SK-N-SH (cell line): ENCODE measurements at regions not wholly inside any gene's neighbourhood (a gene's known extent, or its start where the extent isn't known, plus 50 kb on each side); places are given as distances from the start of the nearest gene placed in this dataset.

ENCODE experiments used
- CTCF ChIA-PET: fragments of 300-600, 350-600 bp; formaldehyde crosslinking; extraction: SDS; loops from one replicate; lab custom pipeline; 2021; lab: Yijun Ruan, JAX
- POLR2A ChIA-PET: fragments of 350-600 bp; sonication (Branson Sonifier 250); formaldehyde crosslinking; extraction: SDS; loops from one replicate; lab custom pipeline; 2020; ENCODE audit warnings: antibody characterized with exemption, inconsistent platforms; lab: Yijun Ruan, JAX
- DNase-seq: peaks from one replicate; pipeline ENCODE4 v3.0.0; 2012
- H2AFZ ChIP-seq: fragments of 200-600 bp; sonication (generic); 2 replicates; pipeline ENCODE4 v1.8.1; 2016; ENCODE audit warnings: antibody characterized with exemption, mild to moderate bottlenecking, low read depth
- H3F3A ChIP-seq: fragments of 200-600 bp; sonication (generic); replicated peaks from 2 replicates; pipeline ENCODE3; 2016; ENCODE audit warnings: antibody characterized with exemption, mild to moderate bottlenecking; ENCODE audit not compliant: insufficient read depth
- H3K27ac ChIP-seq, 2 experiments: fragments of 200-500 bp in 1 of 2; fragments of 200-600 bp in 1 of 2; sonication (Bioruptor generic) in 1 of 2; sonication (generic), shearing (Covaris generic) in 1 of 2; 2 replicates each; pipeline versions ENCODE4 v1.5.1 to v1.6.1; 2014 to 2016; ENCODE audit warnings: low read depth in 2 of 2, inconsistent platforms in 1 of 2, low read length in 1 of 2, mild to moderate bottlenecking in 1 of 2, mixed read lengths in 1 of 2
- H3K27me3 ChIP-seq: fragments of 200-600 bp; sonication (generic), shearing (Covaris generic); 2 replicates; pipeline ENCODE4 v1.6.1; 2016; ENCODE audit warnings: mixed run types; ENCODE audit not compliant: insufficient read depth
- H3K36me3 ChIP-seq, 2 experiments: fragments of 200-500 bp in 1 of 2; fragments of 200-600 bp in 1 of 2; sonication (Bioruptor generic) in 1 of 2; sonication (generic) in 1 of 2; replicated peaks in 1 of 2; 2 replicates each; pipeline versions ENCODE3 to v1.5.1; 2014 to 2016; ENCODE audit warnings: low read length in 1 of 2, mild to moderate bottlenecking in 1 of 2; ENCODE audit not compliant: insufficient read depth in 2 of 2, control insufficient read depth in 1 of 2
- H3K4me1 ChIP-seq, 2 experiments: fragments of 200-500 bp in 1 of 2; fragments of 200-600 bp in 1 of 2; sonication (Bioruptor generic) in 1 of 2; sonication (generic), shearing (Covaris generic) in 1 of 2; 2 replicates each; pipeline versions ENCODE4 v1.5.1 to v1.6.1; 2014 to 2016; ENCODE audit warnings: low read depth in 1 of 2, low read length in 1 of 2, mixed run types in 1 of 2; ENCODE audit not compliant: insufficient read depth in 2 of 2, control insufficient read depth in 1 of 2
- H3K4me2 ChIP-seq: fragments of 200-600 bp; sonication (generic), shearing (Covaris generic); 2 replicates; pipeline ENCODE4 v1.6.1; 2017; ENCODE audit warnings: mixed run types
- H3K4me3 ChIP-seq, 2 experiments: fragments of 200-500 bp in 1 of 2; fragments of 200-600 bp in 1 of 2; sonication (Bioruptor generic) in 1 of 2; sonication (generic), shearing (Covaris generic) in 1 of 2; 2 replicates each; pipeline versions ENCODE4 v1.5.1 to v1.8.1; 2014 to 2016; ENCODE audit warnings: low read depth in 2 of 2, inconsistent platforms in 1 of 2, low read length in 1 of 2, mild to moderate bottlenecking in 1 of 2, mixed read lengths in 1 of 2, moderate library complexity in 1 of 2
- H3K79me2 ChIP-seq: fragments of 200-600 bp; sonication (generic); 2 replicates; pipeline ENCODE4 v1.8.1; 2017; ENCODE audit warnings: mild to moderate bottlenecking; ENCODE audit not compliant: insufficient read depth
- H3K9ac ChIP-seq: fragments of 200-600 bp; sonication (generic); 2 replicates; pipeline ENCODE4 v1.6.1; 2017; ENCODE audit warnings: mixed run types
- H3K9me2 ChIP-seq: fragments of 200-600 bp; sonication (generic); 2 replicates; pipeline ENCODE4 v1.6.1; 2017; ENCODE audit warnings: mixed run types
- H3K9me3 ChIP-seq: fragments of 200-600 bp; sonication (generic); 2 replicates; pipeline ENCODE4 v1.6.1; 2017; ENCODE audit warnings: mixed run types, mild to moderate bottlenecking, moderate library complexity
- H4K20me1 ChIP-seq: fragments of 200-600 bp; sonication (generic); 2 replicates; pipeline ENCODE4 v1.6.1; 2017; ENCODE audit warnings: mild to moderate bottlenecking, mixed run types; ENCODE audit not compliant: insufficient read depth
- ELF1 ChIP-seq: IDR thresholded peaks from 2 replicates; pipeline ENCODE4 v1.4.0; 2012
- JUND ChIP-seq: IDR thresholded peaks from 2 replicates; pipeline ENCODE4 v1.4.0; 2012
- MEF2A ChIP-seq: IDR thresholded peaks from 2 replicates; pipeline ENCODE4 v1.4.0; 2012; ENCODE audit warnings: low read depth, borderline replicate concordance
- NFIC ChIP-seq: IDR thresholded peaks from 2 replicates; pipeline ENCODE4 v1.4.0; 2012; ENCODE audit warnings: borderline replicate concordance
- RAD21 ChIP-seq: IDR thresholded peaks from 2 replicates; pipeline ENCODE4 v1.6.1; 2012; ENCODE audit warnings: mild to moderate bottlenecking, low read length
- SIN3A ChIP-seq: IDR thresholded peaks from 2 replicates; pipeline ENCODE4 v1.6.1; 2012; ENCODE audit warnings: low read depth, mild to moderate bottlenecking, low read length, moderate library complexity, borderline replicate concordance
- TCF12 ChIP-seq: IDR thresholded peaks from 2 replicates; pipeline ENCODE4 v1.4.0; 2012
- TEAD4 ChIP-seq: IDR thresholded peaks from 2 replicates; pipeline ENCODE4 v1.4.0; 2012; ENCODE audit warnings: mild to moderate bottlenecking, borderline replicate concordance; ENCODE audit not compliant: insufficient read depth
- WGBS: methylation state at CpG from one replicate; pipeline ENCODE4 v1.1.6; 2017; ENCODE audit warnings: low lambda C conversion rate; 5-methylcytosine and 5-hydroxymethylcytosine counted together
- TF ChIP-seq, protein P1 (sequence below): IDR thresholded peaks from 2 replicates; pipeline ENCODE4 v1.4.0; 2012; ENCODE audit warnings: low read depth, borderline replicate concordance
- TF ChIP-seq, protein P2 (sequence below): IDR thresholded peaks from 2 replicates; pipeline ENCODE4 v1.6.1; 2012; ENCODE audit warnings: mild to moderate bottlenecking, low read depth, low read length, moderate library complexity

DNA sequence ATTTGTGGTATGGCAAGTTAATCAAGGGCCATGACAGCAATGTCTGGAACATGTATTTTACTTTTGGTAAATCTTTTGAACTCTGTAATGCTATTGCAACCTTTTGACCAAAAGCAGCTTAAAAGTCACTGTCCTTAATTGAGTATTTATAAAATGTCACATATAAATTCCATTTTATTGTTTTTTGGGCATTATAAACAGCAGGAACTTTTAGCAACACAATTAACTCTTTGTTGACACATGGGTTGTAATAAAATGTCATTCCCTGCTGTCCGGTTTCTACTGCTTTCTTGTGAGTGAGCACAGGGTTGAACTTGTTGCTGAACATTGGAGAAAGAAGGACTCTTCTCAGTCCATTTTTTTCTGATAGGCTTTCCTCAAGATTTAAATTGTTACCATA, 1923.1 kb downstream of the PCDH9 start:
- no peak overlapping the region for H2AFZ ChIP-seq
- CTCF ChIA-PET = no interaction called here
- no peaks in the 10 kb centered on the region for H3K36me3 ChIP-seq
- 85% methylated on average over 1 of the region's 1 CpG for WGBS
- no peak for DNase-seq
- H3K27ac ChIP-seq = no peak overlapping the region
- H3K9me3 ChIP-seq = no peaks in the 10 kb centered on the region
- no peaks in the 10 kb centered on the region for H3F3A ChIP-seq
- H3K4me3 ChIP-seq = no peak overlapping the region
- H3K79me2 ChIP-seq = no peaks in the 10 kb centered on the region
- H3K4me2 ChIP-seq = no peak overlapping the region
- no peaks in the 10 kb centered on the region for H3K9me2 ChIP-seq
- H3K4me1 ChIP-seq = no peaks in the 10 kb centered on the region
- TF ChIP-seq ELF1 = no peak
- TF ChIP-seq JUND = no peak
- no peak for TF ChIP-seq TEAD4
- TF ChIP-seq, protein P1, sequence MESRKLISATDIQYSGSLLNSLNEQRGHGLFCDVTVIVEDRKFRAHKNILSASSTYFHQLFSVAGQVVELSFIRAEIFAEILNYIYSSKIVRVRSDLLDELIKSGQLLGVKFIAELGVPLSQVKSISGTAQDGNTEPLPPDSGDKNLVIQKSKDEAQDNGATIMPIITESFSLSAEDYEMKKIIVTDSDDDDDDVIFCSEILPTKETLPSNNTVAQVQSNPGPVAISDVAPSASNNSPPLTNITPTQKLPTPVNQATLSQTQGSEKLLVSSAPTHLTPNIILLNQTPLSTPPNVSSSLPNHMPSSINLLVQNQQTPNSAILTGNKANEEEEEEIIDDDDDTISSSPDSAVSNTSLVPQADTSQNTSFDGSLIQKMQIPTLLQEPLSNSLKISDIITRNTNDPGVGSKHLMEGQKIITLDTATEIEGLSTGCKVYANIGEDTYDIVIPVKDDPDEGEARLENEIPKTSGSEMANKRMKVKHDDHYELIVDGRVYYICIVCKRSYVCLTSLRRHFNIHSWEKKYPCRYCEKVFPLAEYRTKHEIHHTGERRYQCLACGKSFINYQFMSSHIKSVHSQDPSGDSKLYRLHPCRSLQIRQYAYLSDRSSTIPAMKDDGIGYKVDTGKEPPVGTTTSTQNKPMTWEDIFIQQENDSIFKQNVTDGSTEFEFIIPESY = no peak
- no peak overlapping the region for H3K9ac ChIP-seq
- POLR2A ChIA-PET = no interaction called here
- no peaks in the 10 kb centered on the region for H3K27me3 ChIP-seq
- no peaks in the 10 kb centered on the region for H4K20me1 ChIP-seq

DNA sequence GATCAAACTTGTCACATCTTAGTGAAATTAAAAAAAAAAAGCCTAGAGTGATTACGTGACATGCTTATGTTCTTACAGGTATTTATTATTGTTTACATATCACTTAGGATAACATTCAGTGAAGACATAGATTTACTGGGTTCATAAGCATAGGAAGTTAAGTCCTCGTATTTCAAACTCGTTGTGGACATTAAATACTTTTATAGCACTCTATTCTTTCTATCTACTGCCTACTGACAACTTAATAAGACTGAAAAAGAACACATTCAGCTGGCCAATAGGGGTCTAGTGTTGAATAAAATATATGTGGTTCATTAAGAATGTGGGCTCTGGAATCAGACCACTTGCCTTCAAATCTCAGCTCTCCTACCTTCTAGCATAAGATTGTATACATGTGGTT, 1927.4 kb downstream of the PCDH9 start:
- ChIA-PET CTCF (no interaction called here), POLR2A (no interaction called here)
- Histone ChIP-seq H3K9me3 (no peaks in the 10 kb centered on the region), H2AFZ (no peak overlapping the region), H3K9me2 (no peaks in the 10 kb centered on the region), H3K4me2 (no peak overlapping the region), H3K27ac (no peak overlapping the region), H3K4me3 (no peak overlapping the region), H3K4me1 (no peaks in the 10 kb centered on the region), H3K79me2 (no peaks in the 10 kb centered on the region), H3K27me3 (no peaks in the 10 kb centered on the region), H3F3A (no peaks in the 10 kb centered on the region), H3K9ac (no peak overlapping the region), H4K20me1 (no peaks in the 10 kb centered on the region), H3K36me3 (peaks cover 0 to 3% of the 10 kb centered on the region in 2 experiments)
- no peak for DNase-seq
- TF ChIP-seq MEF2A (no peak), TCF12 (no peak), SIN3A (no peak), NFIC (no peak), RAD21 (no peak)
- TF ChIP-seq, protein P2, sequence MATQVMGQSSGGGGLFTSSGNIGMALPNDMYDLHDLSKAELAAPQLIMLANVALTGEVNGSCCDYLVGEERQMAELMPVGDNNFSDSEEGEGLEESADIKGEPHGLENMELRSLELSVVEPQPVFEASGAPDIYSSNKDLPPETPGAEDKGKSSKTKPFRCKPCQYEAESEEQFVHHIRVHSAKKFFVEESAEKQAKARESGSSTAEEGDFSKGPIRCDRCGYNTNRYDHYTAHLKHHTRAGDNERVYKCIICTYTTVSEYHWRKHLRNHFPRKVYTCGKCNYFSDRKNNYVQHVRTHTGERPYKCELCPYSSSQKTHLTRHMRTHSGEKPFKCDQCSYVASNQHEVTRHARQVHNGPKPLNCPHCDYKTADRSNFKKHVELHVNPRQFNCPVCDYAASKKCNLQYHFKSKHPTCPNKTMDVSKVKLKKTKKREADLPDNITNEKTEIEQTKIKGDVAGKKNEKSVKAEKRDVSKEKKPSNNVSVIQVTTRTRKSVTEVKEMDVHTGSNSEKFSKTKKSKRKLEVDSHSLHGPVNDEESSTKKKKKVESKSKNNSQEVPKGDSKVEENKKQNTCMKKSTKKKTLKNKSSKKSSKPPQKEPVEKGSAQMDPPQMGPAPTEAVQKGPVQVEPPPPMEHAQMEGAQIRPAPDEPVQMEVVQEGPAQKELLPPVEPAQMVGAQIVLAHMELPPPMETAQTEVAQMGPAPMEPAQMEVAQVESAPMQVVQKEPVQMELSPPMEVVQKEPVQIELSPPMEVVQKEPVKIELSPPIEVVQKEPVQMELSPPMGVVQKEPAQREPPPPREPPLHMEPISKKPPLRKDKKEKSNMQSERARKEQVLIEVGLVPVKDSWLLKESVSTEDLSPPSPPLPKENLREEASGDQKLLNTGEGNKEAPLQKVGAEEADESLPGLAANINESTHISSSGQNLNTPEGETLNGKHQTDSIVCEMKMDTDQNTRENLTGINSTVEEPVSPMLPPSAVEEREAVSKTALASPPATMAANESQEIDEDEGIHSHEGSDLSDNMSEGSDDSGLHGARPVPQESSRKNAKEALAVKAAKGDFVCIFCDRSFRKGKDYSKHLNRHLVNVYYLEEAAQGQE = no peak
- 87% methylated on average over 3 of the region's 3 CpGs for WGBS
